ENCODE measurements at regions not wholly inside any gene's neighbourhood (a gene's known extent, or its start where the extent isn't known, plus 50 kb on each side); places are given as distances from the start of the nearest gene placed in this dataset.

GRCh38 chr7:67445728-67446127 is 449.1 kb downstream of the TYW1 start:
- Histone ChIP-seq H4K20me1 (ENCODE audit: control insufficient read depth, extremely low read depth, insufficient read depth, low read length) (no peaks in the 10 kb centered on the region), H3K9ac (ENCODE audit: insufficient read depth, low read length) (no peak overlapping the region), H3K79me2 (ENCODE audit: control insufficient read depth, insufficient read depth, low read length) (no peaks in the 10 kb centered on the region), H3K36me3 (ENCODE audit: control insufficient read depth, insufficient read depth, low read length) (no peaks in the 10 kb centered on the region), H3K27me3 (ENCODE audit: control insufficient read depth, insufficient read depth, low read length) (no peaks in the 10 kb centered on the region), H3K4me1 (ENCODE audit: control insufficient read depth, extremely low read depth, insufficient read depth, low read length) (no peaks in the 10 kb centered on the region), H3K4me3 (replicated peaks in 1 of 4; ENCODE audit: control extremely low read depth in 1 of 4, insufficient read depth in 1 of 4, low read depth in 3 of 4, low read length in 4 of 4) (no peak overlapping the region), H3K4me2 (ENCODE audit: extremely low read depth, insufficient read depth, low read length) (no peak overlapping the region), H2AFZ (ENCODE audit: low read length) (no peak overlapping the region), H3K27ac (ENCODE audit: insufficient read depth, low read length) (no peak overlapping the region), H3K9me3 (ENCODE audit: control insufficient read depth, insufficient read depth, low read depth, low read length) (no peaks in the 10 kb centered on the region)
- TF ChIP-seq EZH2 (IDR thresholded peaks at IDR 0.05; ENCODE audit: low read length, missing control alignments) (no peak), CTCF (conservative IDR thresholded peaks at IDR 0.05 in 1 of 2, IDR thresholded peaks at IDR 0.05 in 1 of 2; ENCODE audit: low read depth in 1 of 2, low read length in 2 of 2) (no peak)
- no peak for DNase-seq (ENCODE audit: low read depth in 2 of 2)

DNA sequence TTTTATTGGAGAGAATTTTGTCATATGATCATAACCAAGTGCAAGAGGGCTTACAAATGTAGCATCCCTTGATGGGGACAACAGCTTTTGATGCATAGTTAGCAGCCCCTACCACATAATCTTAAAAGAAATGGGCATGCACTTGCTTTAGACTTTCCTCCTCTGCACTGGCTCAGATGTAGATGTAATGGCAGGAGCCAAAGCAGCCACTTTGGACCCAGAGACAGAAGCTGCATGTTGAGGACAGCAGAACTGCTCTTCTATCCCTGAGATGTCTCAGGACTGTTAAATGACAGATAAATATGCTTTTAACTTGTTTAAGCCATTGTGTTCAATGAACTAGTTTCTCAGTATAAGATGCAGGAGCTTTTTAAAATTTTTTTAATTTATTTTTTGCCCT is 450.7 kb downstream of the TYW1 start:
- Histone ChIP-seq H3K27ac (ENCODE audit: insufficient read depth, low read length) (no peak overlapping the region), H3K4me2 (ENCODE audit: extremely low read depth, insufficient read depth, low read length) (no peak overlapping the region), H3K36me3 (ENCODE audit: control insufficient read depth, insufficient read depth, low read length) (no peaks in the 10 kb centered on the region), H3K4me1 (ENCODE audit: control insufficient read depth, extremely low read depth, insufficient read depth, low read length) (no peaks in the 10 kb centered on the region), H2AFZ (ENCODE audit: low read length) (no peak overlapping the region), H3K27me3 (ENCODE audit: control insufficient read depth, insufficient read depth, low read length) (no peaks in the 10 kb centered on the region), H3K4me3 (replicated peaks in 1 of 4; ENCODE audit: control extremely low read depth in 1 of 4, insufficient read depth in 1 of 4, low read depth in 3 of 4, low read length in 4 of 4) (no peak overlapping the region), H3K79me2 (ENCODE audit: control insufficient read depth, insufficient read depth, low read length) (no peaks in the 10 kb centered on the region), H3K9me3 (ENCODE audit: control insufficient read depth, insufficient read depth, low read depth, low read length) (no peaks in the 10 kb centered on the region), H4K20me1 (ENCODE audit: control insufficient read depth, extremely low read depth, insufficient read depth, low read length) (no peaks in the 10 kb centered on the region), H3K9ac (ENCODE audit: insufficient read depth, low read length) (no peak overlapping the region)
- no peak for TF ChIP-seq EZH2 (IDR thresholded peaks at IDR 0.05; ENCODE audit: low read length, missing control alignments)
- TF ChIP-seq CTCF (conservative IDR thresholded peaks at IDR 0.05 in 1 of 2, IDR thresholded peaks at IDR 0.05 in 1 of 2; ENCODE audit: low read depth in 1 of 2, low read length in 2 of 2), result no peak
- DNase-seq (ENCODE audit: low read depth in 2 of 2), result no peak

GRCh38 chr7:67448271-67448670 is 451.6 kb downstream of the TYW1 start:
- no peaks in the 10 kb centered on the region for H3K27me3 ChIP-seq (ENCODE audit: control insufficient read depth, insufficient read depth, low read length)

More at GRCh38 chr7:67448271-67448670, 451.6 kb downstream of the TYW1 start:
- DNase-seq (ENCODE audit: low read depth in 2 of 2), result no peak
- no peaks in the 10 kb centered on the region for H3K36me3 ChIP-seq (ENCODE audit: control insufficient read depth, insufficient read depth, low read length)
- no peak for TF ChIP-seq EZH2 (IDR thresholded peaks at IDR 0.05; ENCODE audit: low read length, missing control alignments)
- TF ChIP-seq CTCF (conservative IDR thresholded peaks at IDR 0.05 in 1 of 2, IDR thresholded peaks at IDR 0.05 in 1 of 2; ENCODE audit: low read depth in 1 of 2, low read length in 2 of 2), result no peak
- H3K4me2 ChIP-seq (ENCODE audit: extremely low read depth, insufficient read depth, low read length), result no peak overlapping the region
- H3K4me1 ChIP-seq (ENCODE audit: control insufficient read depth, extremely low read depth, insufficient read depth, low read length), result no peaks in the 10 kb centered on the region
- no peaks in the 10 kb centered on the region for H3K79me2 ChIP-seq (ENCODE audit: control insufficient read depth, insufficient read depth, low read length)
- H3K9ac ChIP-seq (ENCODE audit: insufficient read depth, low read length), result no peak overlapping the region
- H4K20me1 ChIP-seq (ENCODE audit: control insufficient read depth, extremely low read depth, insufficient read depth, low read length), result no peaks in the 10 kb centered on the region
- no peaks in the 10 kb centered on the region for H3K9me3 ChIP-seq (ENCODE audit: control insufficient read depth, insufficient read depth, low read depth, low read length)
- no peak overlapping the region for H2AFZ ChIP-seq (ENCODE audit: low read length)
- H3K4me3 ChIP-seq (replicated peaks in 1 of 4; ENCODE audit: control extremely low read depth in 1 of 4, insufficient read depth in 1 of 4, low read depth in 3 of 4, low read length in 4 of 4), result no peak overlapping the region
- H3K27ac ChIP-seq (ENCODE audit: insufficient read depth, low read length), result no peak overlapping the region

All from fibroblast of lung (primary cell).